ENCODE measurements at regions not wholly inside any gene's neighbourhood (a gene's known extent, or its start where the extent isn't known, plus 50 kb on each side); places are given as distances from the start of the nearest gene placed in this dataset.

- no peak for TF ChIP-seq E2F6 (IDR thresholded peaks at IDR 0.05)
- TF ChIP-seq EZH2 (IDR thresholded peaks at IDR 0.05; ENCODE audit: low read depth, low read length, severe bottlenecking) = no peak
- TF ChIP-seq, protein P1, sequence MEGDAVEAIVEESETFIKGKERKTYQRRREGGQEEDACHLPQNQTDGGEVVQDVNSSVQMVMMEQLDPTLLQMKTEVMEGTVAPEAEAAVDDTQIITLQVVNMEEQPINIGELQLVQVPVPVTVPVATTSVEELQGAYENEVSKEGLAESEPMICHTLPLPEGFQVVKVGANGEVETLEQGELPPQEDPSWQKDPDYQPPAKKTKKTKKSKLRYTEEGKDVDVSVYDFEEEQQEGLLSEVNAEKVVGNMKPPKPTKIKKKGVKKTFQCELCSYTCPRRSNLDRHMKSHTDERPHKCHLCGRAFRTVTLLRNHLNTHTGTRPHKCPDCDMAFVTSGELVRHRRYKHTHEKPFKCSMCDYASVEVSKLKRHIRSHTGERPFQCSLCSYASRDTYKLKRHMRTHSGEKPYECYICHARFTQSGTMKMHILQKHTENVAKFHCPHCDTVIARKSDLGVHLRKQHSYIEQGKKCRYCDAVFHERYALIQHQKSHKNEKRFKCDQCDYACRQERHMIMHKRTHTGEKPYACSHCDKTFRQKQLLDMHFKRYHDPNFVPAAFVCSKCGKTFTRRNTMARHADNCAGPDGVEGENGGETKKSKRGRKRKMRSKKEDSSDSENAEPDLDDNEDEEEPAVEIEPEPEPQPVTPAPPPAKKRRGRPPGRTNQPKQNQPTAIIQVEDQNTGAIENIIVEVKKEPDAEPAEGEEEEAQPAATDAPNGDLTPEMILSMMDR (IDR thresholded peaks at IDR 0.05; ENCODE audit: control extremely low read depth in 1 of 3, insufficient read depth in 1 of 3, low read depth in 1 of 3, low read length in 3 of 3) = no peak
- TF ChIP-seq SP1 (IDR thresholded peaks at IDR 0.05; ENCODE audit: low read depth, low read length) = no peak
- TF ChIP-seq POLR2AphosphoS5 (IDR thresholded peaks at IDR 0.05; ENCODE audit: low read depth, low read length) = no peak
- no peak for TF ChIP-seq RXRA (IDR thresholded peaks at IDR 0.05; ENCODE audit: insufficient read depth, low read depth, low read length)
- TF ChIP-seq JUN (IDR thresholded peaks at IDR 0.05; ENCODE audit: low read depth, low read length) = no peak
- TF ChIP-seq RNF2 (IDR thresholded peaks at IDR 0.05; ENCODE audit: borderline replicate concordance, low read depth, low read length, missing control alignments, poor library complexity, severe bottlenecking) = no peak
- no peak for TF ChIP-seq SIN3A (conservative IDR thresholded peaks at IDR 0.05 in 1 of 2, IDR thresholded peaks at IDR 0.05 in 1 of 2; ENCODE audit: low read depth in 1 of 2, low read length in 2 of 2)
Observed at GRCh38 chr6:125659887-125660286, 89.5 kb upstream of the HEY2 start.

Measured in H1 (cell line).